ENCODE measurements at regions not wholly inside any gene's neighbourhood (a gene's known extent, or its start where the extent isn't known, plus 50 kb on each side); places are given as distances from the start of the nearest gene placed in this dataset.

DNA sequence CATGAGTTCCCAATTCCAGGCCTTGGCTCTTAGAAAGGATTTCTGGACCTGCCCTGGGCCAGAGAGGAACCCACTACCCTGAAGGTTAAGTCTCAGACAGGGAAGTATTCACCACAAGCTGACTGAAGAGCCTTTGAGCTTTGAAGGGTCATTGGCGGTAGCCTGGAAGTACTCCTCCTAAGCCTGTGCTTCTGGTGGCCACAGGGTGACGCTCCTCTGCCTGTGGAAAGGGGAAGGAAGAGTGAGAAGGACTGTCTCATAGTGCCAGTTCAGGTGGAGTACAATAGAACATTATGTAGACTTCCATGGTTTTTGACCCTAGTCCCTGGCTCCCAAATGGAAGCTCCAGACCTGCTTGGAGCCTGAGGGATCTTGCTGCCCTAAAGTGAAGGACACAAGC lies 1233.2 kb upstream of the CDH6 start:
- TF ChIP-seq CTCF (IDR thresholded peaks at IDR 0.05) (no peak), POLR2AphosphoS5 (IDR thresholded peaks at IDR 0.05) (no peak)
